ENCODE measurements at regions not wholly inside any gene's neighbourhood (a gene's known extent, or its start where the extent isn't known, plus 50 kb on each side); places are given as distances from the start of the nearest gene placed in this dataset.
"Not testable (repeated sequence)": the region's sequence is repeated elsewhere in the genome, so short reads cannot be mapped to it uniquely, and the experiment has no call there.

DNA sequence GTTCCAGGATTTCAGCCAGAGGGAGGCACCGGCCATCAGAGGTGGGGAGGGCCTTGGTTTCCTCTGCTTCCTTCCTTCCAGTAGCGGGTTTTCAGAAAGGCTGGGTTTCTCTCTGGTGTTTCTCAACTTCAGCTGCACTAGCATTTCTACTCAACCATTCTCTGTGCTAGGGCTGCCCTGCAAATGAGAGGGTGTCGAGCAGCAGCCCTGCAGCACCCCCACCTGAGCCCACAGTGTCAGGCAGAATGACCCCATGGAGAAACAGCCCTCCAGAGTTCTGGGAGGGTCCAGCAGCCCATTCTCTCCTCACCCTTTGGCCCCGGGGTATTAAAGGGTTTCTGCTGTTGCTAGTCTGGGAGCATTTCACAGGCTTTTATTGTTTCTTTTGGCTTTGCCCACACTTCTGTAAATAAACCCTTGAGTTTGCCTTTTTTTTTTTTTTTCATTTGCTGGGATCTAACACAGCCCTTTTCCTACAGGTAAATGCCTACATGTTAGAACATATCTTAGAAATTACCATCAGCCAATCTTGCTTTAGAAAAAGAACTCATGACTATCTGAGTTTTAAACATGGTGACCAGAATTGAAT, 151.5 kb upstream of the VIPR2 start:
- Mint-ChIP-seq H3K4me1 (no peaks in the 10 kb centered on the region), H3K36me3 (no peaks in the 10 kb centered on the region), H3K4me3 (no peak overlapping the region), H3K9me3 (peaks cover 0 to 4% (median 2%) of the 10 kb centered on the region in 3 donors), H3K27me3 (peaks cover 8% of the 10 kb centered on the region), H3K27ac (no peak overlapping the region)

DNA sequence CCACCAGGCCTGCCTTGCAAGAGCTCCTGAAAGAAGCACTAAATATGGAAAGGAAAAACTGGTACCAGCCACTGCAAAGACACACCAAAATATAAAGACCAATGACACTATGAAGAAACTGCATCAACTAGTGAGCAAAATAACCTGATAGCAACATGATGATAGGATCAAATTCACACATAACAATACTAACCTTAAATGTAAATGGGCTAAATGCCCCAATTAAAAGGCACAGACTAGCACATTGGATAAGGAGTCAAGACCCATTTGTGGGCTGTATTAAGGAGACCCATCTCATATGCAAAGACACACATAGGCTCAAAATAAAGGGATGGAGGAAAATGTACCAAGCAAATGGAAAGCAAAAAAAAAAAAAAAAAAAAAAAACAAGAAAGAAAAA, 141.8 kb upstream of the VIPR2 start:
- H3K4me3 Mint-ChIP-seq, H3K27me3 Mint-ChIP-seq, H3K27ac Mint-ChIP-seq, H3K36me3 Mint-ChIP-seq, H3K4me1 Mint-ChIP-seq: not testable (repeated sequence)
- peaks cover 10 to 18% (median 13%) of the 10 kb centered on the region in 3 donors for H3K9me3 Mint-ChIP-seq

DNA sequence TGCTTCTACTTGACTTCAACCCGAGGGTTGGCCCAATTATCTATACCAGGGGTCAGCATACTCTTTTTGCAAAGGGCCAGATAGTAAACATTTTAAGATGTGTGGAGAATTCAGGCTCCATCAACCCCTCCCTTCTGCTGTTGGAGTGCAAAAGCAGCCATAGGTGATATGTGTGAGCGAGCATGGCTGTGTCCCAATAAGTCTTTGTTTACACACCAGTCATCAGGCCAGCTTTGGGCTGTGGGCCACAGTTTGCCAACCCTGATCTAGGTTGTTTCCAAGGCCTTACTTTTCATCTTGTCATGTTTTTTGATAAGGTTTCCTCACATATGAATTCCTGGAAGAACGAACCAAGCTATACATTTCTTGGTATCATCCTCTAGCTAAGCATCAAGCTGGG, 136.9 kb upstream of the VIPR2 start:
- peaks cover 2% of the 10 kb centered on the region for H3K27me3 Mint-ChIP-seq
- H3K36me3 Mint-ChIP-seq: no peaks in the 10 kb centered on the region
- peaks cover 4 to 8% (median 6%) of the 10 kb centered on the region in 3 donors for H3K9me3 Mint-ChIP-seq
- H3K4me1 Mint-ChIP-seq: no peaks in the 10 kb centered on the region
- no peak overlapping the region for H3K27ac Mint-ChIP-seq
- H3K4me3 Mint-ChIP-seq: no peak overlapping the region

DNA sequence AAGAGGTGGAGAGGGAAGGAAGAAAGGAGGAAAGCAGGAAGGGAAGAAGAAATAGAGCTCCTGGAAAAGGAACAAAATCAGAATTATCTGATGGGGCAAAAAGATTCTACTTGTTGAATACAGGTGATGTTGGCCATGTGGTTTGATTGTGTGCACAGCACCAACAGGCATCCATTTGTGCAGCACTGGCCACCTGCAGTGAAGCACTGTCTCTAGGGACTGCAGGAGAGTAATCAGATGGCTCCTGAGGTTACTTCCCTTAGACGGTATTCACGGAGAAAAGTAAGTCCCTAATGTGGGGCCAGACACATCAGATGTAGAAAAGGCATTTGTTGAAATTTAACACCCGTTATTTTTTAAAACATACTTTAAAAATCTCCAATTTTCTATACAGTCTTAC, 135.3 kb upstream of the VIPR2 start:
- H3K27me3 Mint-ChIP-seq: peaks cover 2% of the 10 kb centered on the region
- no peak overlapping the region for H3K27ac Mint-ChIP-seq
- no peak overlapping the region for H3K4me3 Mint-ChIP-seq

GRCh38 chr7:159272739-159273138, 128.1 kb upstream of the VIPR2 start:
- H3K4me1 Mint-ChIP-seq: no peaks in the 10 kb centered on the region
- H3K9me3 Mint-ChIP-seq: peaks cover 11 to 31% (median 25%) of the 10 kb centered on the region in 3 donors
- H3K27ac Mint-ChIP-seq: no peak overlapping the region
- H3K27me3 Mint-ChIP-seq: no peaks in the 10 kb centered on the region
- no peaks in the 10 kb centered on the region for H3K36me3 Mint-ChIP-seq
- no peak overlapping the region for H3K4me3 Mint-ChIP-seq

More for the DNA sequence above, 135.3 kb upstream of the VIPR2 start:
- Mint-ChIP-seq H3K4me1 (no peaks in the 10 kb centered on the region), H3K36me3 (no peaks in the 10 kb centered on the region), H3K9me3 (peaks cover 3 to 11% (median 5%) of the 10 kb centered on the region in 3 donors)

GRCh38 chr7:159271781-159272180, 127.1 kb upstream of the VIPR2 start:
- H3K9me3 Mint-ChIP-seq: peaks cover 11 to 33% (median 26%) of the 10 kb centered on the region in 3 donors
- H3K36me3 Mint-ChIP-seq: no peaks in the 10 kb centered on the region
- no peaks in the 10 kb centered on the region for H3K27me3 Mint-ChIP-seq

DNA sequence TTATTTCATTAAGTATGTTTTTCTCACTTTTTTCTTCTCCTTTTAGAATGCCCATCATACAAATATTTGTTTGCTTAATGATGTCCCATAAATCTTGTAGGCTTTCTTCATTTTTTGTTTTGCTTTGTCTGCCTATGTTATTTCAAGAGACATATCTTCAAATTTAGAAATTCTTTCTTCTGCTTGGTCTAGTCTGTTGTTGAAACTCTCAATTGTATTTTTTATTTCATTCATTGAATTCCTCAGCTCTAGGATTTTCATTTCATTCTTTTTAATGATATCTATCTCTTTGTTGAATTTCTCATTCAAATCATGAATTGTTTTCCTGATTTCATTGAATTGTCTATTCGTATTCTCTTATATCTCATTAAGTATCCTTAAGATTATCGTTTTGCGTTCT, 125.1 kb upstream of the VIPR2 start:
- no peak overlapping the region for H3K4me3 Mint-ChIP-seq
- peaks cover 8 to 32% (median 22%) of the 10 kb centered on the region in 3 donors for H3K9me3 Mint-ChIP-seq
- H3K27me3 Mint-ChIP-seq: no peaks in the 10 kb centered on the region
- H3K4me1 Mint-ChIP-seq: no peaks in the 10 kb centered on the region
- no peaks in the 10 kb centered on the region for H3K36me3 Mint-ChIP-seq
- no peak overlapping the region for H3K27ac Mint-ChIP-seq

More at GRCh38 chr7:159271781-159272180, 127.1 kb upstream of the VIPR2 start:
- no peak overlapping the region for H3K4me3 Mint-ChIP-seq
- H3K27ac Mint-ChIP-seq: no peak overlapping the region
- H3K4me1 Mint-ChIP-seq: no peaks in the 10 kb centered on the region

- Mint-ChIP-seq H3K9me3 (peaks cover 8 to 30% (median 19%) of the 10 kb centered on the region in 3 donors), H3K27ac (no peak overlapping the region), H3K36me3 (peaks cover 2% of the 10 kb centered on the region), H3K4me1 (no peaks in the 10 kb centered on the region), H3K4me3 (no peak overlapping the region), H3K27me3 (peaks cover 2% of the 10 kb centered on the region)
These were observed 118.8 kb upstream of the VIPR2 start for GRCh38 chr7:159263430-159263829.

DNA sequence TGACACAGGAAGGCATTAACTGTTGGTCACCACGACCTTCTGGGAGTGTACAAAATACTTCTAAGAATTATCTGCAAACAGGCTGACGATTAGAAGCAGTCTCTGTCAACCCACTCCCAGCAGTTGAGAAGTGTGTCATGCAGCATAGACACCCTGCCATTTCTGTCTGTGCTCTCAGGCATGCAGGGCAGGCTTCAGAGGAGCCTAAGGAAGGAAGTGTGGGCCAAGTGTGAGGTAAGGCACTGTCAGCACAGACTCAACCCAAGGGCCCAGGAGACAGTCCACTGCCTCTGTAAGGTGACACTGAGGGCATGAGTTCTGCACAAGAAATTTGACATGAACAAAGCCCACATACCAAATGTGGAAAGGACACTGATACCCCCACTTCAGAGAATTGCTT, 109.0 kb upstream of the VIPR2 start:
- peaks cover 0 to 2% (median 0%) of the 10 kb centered on the region in 3 donors for H3K4me1 Mint-ChIP-seq
- no peak overlapping the region for H3K4me3 Mint-ChIP-seq
- no peaks in the 10 kb centered on the region for H3K36me3 Mint-ChIP-seq
- peaks cover 2% of the 10 kb centered on the region for H3K27me3 Mint-ChIP-seq
- peaks cover 0 to 6% (median 2%) of the 10 kb centered on the region in 3 donors for H3K9me3 Mint-ChIP-seq
- H3K27ac Mint-ChIP-seq: no peak overlapping the region

DNA sequence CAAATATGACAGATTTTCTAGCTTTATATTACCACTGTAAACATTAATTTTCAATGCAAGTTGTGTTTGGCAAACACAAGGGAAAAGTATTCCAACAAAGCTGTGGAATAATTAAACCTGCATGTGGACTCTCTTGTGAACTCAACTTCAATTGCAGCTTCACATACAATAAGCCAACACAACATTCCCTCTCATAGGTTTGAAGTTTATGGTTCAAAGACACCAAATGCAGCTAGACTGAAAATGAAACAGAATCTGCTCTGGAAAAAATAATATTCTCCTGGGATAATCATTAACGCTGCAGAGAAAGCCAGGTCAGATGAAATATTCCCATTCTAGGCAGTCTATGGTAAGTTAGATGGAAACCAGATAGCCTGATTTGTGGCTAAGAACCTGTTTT, 105.8 kb upstream of the VIPR2 start:
- no peaks in the 10 kb centered on the region for H3K36me3 Mint-ChIP-seq
- H3K4me1 Mint-ChIP-seq: peaks cover 0 to 2% (median 0%) of the 10 kb centered on the region in 3 donors
- H3K27me3 Mint-ChIP-seq: peaks cover 2% of the 10 kb centered on the region
- no peak overlapping the region for H3K4me3 Mint-ChIP-seq
- no peak overlapping the region for H3K27ac Mint-ChIP-seq
- H3K9me3 Mint-ChIP-seq: peaks cover 0 to 6% (median 2%) of the 10 kb centered on the region in 3 donors

- H3K36me3 Mint-ChIP-seq: no peaks in the 10 kb centered on the region
- H3K4me1 Mint-ChIP-seq: peaks cover 0 to 2% (median 0%) of the 10 kb centered on the region in 3 donors
These were observed 105.0 kb upstream of the VIPR2 start for GRCh38 chr7:159249671-159250070.

DNA sequence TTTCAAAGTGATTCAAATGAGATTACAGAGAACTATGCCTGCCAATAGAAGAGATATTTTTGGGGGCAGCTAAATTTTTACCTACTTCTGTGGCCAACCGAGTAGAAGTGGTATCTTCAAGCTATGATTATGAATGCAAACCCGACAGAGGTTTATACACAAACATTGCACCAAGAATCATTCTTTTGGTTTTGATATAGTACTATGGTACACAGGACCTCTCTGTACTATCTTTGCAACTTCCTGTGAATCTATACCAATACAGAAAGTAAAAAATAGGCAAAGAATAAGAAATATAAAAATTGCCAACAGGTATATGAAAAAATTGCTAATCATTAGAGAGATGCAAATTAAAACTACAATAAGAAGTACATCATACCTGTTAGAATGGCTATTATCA, 103.2 kb upstream of the VIPR2 start:
- Mint-ChIP-seq H3K9me3 (peaks cover 0 to 6% (median 2%) of the 10 kb centered on the region in 3 donors), H3K27ac (no peak overlapping the region), H3K36me3 (no peaks in the 10 kb centered on the region), H3K27me3 (peaks cover 2% of the 10 kb centered on the region), H3K4me1 (no peaks in the 10 kb centered on the region), H3K4me3 (no peak overlapping the region)

More at GRCh38 chr7:159249671-159250070, 105.0 kb upstream of the VIPR2 start:
- peaks cover 0 to 6% (median 2%) of the 10 kb centered on the region in 3 donors for H3K9me3 Mint-ChIP-seq
- H3K27me3 Mint-ChIP-seq: peaks cover 2% of the 10 kb centered on the region
- no peak overlapping the region for H3K27ac Mint-ChIP-seq
- H3K4me3 Mint-ChIP-seq: no peak overlapping the region

DNA sequence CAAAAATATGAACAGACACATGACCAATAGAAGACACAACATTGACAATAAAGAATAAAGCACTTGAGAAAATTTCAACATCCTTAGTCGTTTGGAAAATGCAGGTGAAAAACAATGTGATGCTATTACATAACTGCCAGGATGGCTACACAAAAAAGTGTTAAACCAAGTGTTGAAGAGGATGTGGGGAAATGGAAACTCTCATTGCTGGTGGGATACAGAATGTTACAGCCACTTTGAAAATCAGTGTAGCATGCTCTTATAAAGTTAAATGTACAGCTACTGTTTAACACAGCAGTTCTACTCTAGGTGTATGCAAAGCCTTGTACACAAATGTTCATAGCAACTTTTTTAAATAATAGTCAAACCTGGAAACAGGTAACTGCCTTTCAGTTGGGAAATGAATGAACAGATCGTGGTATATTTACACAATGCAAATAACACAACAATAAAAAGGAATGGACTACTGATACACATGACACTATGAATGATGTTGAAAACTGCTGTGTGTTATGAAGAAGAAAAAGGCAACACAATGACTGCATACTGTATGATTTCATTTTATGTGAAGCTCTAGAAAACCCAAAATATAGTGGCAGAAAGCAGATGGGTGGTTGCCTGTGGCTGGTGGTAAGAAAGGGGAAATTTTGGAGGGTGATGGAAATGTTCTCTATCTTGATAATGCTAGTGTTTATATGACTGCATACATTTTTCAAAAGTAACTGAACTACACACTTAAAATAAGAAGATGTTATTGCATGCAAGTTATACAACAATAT, 102.2 kb upstream of the VIPR2 start:
- Mint-ChIP-seq H3K27me3 (peaks cover under 1% of the 10 kb centered on the region), H3K36me3 (no peaks in the 10 kb centered on the region), H3K27ac (no peak overlapping the region), H3K4me3 (no peak overlapping the region), H3K9me3 (peaks cover 0 to 4% (median 0%) of the 10 kb centered on the region in 3 donors), H3K4me1 (no peaks in the 10 kb centered on the region)

GRCh38 chr7:159240962-159241361, 96.3 kb upstream of the VIPR2 start:
- Mint-ChIP-seq H3K4me1 (peaks cover 0 to 2% (median 0%) of the 10 kb centered on the region in 3 donors), H3K4me3 (no peak overlapping the region), H3K27me3 (peaks cover under 1% of the 10 kb centered on the region), H3K27ac (no peak overlapping the region), H3K36me3 (no peaks in the 10 kb centered on the region), H3K9me3 (peaks cover 0 to 3% (median 1%) of the 10 kb centered on the region in 3 donors)

- H3K36me3 Mint-ChIP-seq: no peaks in the 10 kb centered on the region
- peaks cover 6% of the 10 kb centered on the region for H3K27me3 Mint-ChIP-seq
- H3K4me1 Mint-ChIP-seq: peaks cover 0 to 2% (median 0%) of the 10 kb centered on the region in 3 donors
- H3K27ac Mint-ChIP-seq: no peak overlapping the region
- no peak overlapping the region for H3K4me3 Mint-ChIP-seq
- H3K9me3 Mint-ChIP-seq: peaks cover 0 to 3% (median 3%) of the 10 kb centered on the region in 3 donors
These were observed 94.4 kb upstream of the VIPR2 start for GRCh38 chr7:159239028-159239427.

Measured in IgD-negative memory B cell (primary cell).